ENCODE measurements at regions not wholly inside any gene's neighbourhood (a gene's known extent, or its start where the extent isn't known, plus 50 kb on each side); places are given as distances from the start of the nearest gene placed in this dataset.
"Not testable (repeated sequence)": the region's sequence is repeated elsewhere in the genome, so short reads cannot be mapped to it uniquely, and the experiment has no call there.

DNA sequence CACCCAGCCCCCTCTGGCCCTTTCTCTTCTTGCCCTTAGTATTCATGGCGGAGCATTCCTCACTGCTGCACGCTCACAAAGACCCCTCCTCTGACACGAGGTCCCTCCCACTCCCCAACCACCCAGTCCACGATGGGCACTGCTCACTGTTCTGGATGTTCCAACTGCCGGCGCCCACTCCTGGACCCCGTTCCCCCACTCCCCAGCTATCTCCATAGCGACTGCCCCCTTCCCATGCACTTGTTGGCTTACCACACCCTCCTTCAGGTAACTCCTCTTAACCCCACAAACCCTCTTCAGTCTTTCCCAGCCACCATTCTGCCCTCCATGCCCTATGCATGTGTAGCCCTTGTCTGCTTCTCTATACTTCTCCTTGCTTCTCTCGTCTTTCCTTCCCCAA lies 961.5 kb upstream of the DEFB115 start:
- not testable (repeated sequence) for DNase-seq (ENCODE audit: low spot score)

DNA sequence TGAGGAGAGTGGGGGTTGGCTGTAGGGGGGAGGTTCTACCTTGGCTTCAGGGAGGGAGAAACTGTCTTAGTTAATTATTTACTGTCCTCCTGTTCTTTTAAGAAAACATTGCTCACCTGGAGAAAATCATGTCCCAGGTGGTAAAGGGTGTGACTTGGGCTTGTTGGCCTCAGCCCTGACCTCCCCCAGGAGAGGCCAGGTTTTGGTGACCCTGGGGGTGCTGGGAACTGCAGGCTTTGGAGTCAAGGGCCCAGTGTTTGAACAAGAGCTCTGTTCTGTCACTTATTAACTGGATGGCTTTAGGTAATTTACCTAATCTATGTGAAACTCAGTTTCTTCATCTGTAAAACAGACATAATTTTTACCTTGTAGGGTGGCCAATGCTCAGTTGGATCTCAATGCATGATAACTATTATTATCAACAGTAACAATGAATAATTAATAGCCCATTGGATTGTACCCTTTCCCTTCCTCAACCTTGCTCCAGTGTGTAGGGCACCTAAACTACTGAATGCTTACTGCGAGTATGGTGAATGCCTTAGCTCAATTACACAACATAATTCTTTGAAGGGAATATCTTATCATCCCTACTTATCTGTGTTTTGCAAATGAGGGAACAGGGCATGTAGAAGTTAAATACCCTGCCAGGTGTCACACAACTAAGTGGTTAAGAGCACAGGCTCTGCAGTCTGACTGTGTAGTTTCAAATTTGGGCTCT lies 959.4 kb upstream of the DEFB115 start:
- DNase-seq (ENCODE audit: low spot score) = not testable (repeated sequence)

DNA sequence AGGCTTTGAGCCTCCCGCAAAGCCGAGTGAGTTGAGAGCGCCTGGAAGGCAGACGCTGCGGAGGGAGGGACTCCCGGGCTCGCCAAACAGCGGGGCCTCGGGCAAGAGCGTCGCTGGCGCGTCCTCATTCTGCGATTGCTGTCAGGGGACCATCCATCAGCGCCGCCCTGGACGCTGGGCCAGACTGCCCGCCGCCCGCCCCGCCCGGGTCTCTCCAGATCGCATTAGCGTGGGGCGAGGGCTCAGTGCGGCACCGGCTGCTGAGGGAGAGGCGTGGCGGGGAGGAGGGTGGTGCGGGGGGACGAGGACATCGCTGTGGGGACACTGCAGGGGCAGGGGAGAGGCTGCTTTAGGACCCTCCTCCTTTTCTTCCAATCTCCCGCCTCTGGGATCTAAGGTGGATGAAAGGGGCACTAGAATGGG lies 957.2 kb upstream of the DEFB115 start:
- not testable (repeated sequence) for DNase-seq (ENCODE audit: low spot score)

DNA sequence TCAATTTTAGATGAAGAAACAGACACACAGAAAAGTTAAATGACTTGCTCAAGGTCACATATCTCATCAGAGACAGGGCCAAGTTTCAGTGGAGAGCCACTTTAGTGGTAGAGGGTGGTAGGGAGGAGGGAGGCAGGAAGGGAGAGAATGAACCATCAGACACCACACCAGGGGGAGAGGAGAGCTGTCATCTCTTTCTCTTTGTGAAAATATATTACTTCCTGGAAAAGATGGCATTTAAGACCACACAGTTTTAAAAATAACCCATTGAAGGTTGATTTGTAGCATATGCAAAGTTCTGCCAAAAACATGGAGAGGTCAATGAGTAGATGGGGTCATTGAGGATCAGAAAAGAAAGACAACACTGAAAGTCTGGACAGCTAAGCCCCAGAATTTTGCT lies 954.7 kb upstream of the DEFB115 start:
- not testable (repeated sequence) for DNase-seq (ENCODE audit: low spot score)

DNA sequence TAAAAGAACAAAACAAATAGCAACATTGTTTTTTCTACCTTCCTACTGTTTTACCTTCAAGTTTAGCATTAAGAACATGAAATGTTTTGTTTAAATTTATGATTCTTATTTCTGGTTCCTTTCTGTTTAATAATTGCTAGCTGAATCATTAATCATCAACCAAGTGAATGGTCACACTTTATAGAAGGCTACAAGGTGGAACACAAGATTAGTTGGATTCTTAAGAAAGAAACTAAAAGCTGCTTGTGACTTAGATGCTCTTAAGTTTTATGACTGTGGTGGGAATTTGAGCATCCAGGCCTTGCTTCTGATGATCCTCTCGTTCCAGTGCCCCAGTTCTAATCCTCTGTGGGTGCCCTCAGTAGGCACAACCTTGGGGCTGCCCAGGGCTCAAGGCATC lies 947.5 kb upstream of the DEFB115 start:
- DNase-seq (ENCODE audit: low spot score) = not testable (repeated sequence)

DNA sequence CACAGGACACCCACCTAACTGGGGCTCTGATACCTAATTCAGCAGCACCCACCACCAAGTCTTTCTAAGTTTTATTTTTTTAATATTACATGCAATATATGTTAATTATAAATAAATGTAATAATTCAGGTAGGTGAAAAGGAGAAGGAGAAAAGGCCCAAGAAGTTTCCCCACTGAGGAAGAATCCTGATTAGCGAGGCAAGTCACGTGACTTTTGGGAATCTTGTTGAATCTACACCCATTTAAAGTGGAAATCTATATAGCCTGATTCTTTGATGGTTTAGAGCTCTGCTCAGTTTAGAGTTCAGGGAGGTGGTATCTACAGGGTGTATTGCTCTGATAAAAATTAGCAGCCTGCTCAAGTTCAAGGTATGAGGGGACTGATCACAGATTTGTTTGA lies 947.1 kb upstream of the DEFB115 start:
- DNase-seq (ENCODE audit: low spot score) = not testable (repeated sequence)

DNA sequence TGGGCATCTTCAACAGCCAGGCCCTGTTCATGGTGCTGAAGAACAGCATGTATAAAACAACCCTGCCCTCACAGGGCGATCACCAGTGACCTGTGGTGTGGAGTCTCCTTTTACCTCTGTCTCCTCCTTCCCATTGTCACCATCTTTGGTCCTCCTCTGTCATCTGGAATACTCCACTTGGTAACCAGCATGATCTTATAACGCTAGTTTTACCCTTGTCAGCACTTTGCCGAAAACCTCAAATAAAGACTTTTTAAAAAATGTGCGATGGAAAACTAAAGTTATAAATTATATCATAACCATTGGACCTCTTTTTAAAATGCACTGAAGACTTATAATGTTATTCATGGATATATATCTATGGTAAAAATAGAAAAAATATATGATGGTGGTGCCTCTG lies 945.2 kb upstream of the DEFB115 start:
- not testable (repeated sequence) for DNase-seq (ENCODE audit: low spot score)

DNA sequence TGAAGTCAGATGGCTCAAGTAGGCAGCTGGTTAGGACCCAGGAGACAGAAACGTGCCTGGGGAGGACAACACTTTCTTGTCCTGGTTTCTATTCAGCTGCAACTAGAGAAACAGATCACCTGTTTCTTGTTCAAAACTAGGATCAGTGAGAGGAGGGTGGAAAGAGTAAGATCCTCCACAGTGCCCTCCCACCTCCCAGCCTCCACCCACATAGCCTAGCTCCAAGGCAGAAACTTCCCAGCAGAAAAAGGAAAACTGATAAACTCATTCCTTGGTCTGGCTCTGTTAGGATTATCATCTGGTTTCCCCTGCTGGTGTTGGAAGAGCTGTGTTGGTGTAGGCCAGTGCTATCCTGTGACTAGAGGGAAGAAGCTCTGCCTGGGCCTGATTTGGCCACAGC lies 943.8 kb upstream of the DEFB115 start:
- DNase-seq (ENCODE audit: low spot score) = not testable (repeated sequence)

DNA sequence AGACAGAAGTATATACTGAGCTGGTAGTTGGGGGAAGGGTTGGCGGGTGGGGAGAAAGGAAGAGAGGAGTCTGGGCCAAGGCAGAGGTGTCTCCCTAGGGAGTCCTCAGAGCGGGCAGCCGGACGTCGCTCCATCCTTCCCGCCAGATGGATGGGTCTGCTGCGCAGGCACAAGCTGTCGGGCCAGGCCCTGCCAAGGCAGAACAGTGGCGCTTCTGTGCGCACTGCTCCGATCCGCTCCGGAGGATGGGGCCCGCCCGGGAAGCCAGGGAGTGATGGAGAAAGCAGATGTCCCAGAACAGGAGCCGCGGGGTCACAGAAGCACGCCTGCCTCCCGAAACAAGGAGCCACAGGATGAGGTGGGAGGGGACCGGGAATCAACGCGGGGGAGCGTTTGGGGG lies 941.4 kb upstream of the DEFB115 start:
- DNase-seq (ENCODE audit: low spot score) = not testable (repeated sequence)

DNA sequence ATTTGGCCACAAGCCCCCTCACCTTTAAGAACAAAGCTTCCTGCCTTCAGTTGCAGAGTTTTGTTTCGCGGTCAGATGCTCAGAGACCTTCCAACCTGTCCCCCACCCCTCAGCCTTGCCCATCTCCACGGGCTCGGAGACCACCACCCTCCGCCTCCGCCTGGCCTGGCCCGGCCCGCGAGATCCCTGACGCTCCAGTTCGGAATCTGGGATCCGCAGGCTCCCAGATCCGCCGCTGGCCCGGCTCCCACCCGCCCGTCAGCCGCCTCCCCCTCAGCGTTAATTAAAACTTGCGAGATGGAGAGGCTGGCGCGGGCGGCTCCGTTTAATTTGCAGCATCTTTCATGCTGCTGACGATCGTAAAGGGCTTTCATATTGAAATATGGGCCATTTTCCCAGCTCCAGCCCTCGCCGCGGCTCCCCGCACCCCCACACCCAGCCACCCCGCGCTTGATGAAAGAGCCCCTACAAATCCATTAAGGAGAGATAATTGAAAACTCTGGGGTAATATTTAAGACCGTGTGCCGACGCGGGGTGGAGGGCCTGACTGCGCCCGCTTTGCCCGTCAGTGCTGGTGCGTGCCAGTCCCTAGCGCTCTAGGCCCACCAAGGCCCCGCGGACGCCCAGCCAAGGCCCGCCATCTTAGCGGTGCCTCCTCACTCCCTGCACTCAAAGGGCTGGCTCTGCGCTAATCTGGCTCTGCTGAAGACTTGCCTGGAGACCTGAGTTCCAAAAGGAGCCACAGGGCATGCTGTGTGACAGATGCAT lies 940.7 kb upstream of the DEFB115 start:
- not testable (repeated sequence) for DNase-seq (ENCODE audit: low spot score)

DNA sequence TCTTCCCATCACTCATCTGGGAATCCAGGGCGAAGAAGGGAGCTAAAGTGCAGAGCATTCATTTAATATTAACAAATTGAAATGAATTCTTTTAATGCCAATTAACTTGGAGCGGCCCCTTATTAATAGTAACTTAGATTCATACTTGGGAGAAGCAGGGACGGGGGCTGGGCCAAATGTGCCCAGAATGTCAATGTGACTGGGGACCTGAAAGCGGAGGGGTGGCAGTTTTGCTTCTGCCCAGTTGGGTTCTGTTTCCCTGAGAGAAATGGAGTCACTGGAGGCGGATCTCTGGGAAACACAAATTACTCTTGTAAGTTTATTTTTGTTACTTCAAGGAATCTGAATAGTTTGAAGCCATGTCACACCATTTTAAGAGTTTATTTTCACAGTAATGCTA lies 923.7 kb upstream of the DEFB115 start:
- DNase-seq (ENCODE audit: low spot score) = not testable (repeated sequence)

DNA sequence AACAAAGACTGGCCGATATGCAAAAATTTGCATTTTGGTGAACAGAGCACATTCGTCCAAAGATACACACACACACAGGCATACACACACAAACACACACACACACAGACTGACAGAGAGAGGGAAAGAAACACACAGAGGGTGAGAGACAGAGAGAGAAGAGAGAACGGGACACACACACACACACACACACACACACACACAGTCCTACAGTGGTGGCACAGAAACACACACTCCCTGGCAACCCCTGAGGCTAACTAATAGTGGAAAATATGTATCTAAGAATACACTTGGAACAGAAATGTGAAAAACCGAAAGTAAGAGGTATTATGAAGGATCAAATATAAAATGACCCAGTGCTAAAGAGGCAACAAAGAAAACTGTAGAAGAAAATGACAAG lies 919.9 kb upstream of the DEFB115 start:
- DNase-seq (ENCODE audit: low spot score) = not testable (repeated sequence)

DNA sequence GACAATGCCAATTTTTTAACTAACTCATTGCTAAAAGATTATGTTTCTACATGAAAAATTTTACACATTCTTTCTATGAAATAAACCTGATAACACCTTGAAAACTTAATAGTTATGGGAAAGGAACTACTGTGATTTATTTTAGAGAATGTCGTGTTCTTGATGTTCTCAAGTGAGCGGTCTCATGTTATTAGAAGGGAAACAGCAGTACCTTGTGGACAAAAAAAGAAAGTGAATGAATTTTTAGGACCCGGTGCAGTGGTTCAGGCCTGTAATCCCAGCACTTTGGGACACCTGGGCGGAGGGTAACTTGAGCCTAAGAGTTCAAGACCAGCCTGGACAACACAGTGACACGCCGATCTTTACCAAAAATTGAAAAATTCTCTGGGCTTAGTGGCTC lies 908.5 kb upstream of the DEFB115 start:
- DNase-seq (ENCODE audit: low spot score) = not testable (repeated sequence)

DNA sequence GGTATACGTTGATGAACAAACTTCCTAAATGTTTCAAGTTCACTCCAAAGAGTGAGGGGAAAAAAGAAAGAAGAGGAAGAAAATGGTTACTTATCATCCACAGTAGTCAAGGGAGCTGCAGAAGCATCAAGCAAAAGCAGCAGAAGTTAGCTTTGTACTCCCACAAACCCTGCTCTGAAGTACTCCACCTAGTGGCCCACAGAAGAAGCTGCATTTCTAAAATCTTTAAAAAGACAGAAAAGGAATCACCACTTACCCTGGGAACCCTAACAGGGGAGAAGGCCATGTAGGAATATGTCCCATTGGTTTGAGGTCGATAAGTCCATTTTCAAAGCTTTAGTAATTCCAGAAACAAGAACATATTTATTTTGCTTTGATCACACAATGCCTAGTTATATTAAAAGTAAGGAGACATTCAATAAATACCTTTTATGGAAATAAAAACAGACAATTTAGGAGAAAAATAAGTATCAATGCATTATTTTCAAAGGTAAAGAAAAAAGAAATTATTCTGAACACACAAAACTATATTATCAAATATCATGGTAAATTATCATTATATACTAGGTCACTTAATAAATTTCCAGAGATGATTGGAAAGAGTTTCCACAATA lies 900.5 kb upstream of the DEFB115 start:
- DNase-seq (ENCODE audit: low spot score) = not testable (repeated sequence)

DNA sequence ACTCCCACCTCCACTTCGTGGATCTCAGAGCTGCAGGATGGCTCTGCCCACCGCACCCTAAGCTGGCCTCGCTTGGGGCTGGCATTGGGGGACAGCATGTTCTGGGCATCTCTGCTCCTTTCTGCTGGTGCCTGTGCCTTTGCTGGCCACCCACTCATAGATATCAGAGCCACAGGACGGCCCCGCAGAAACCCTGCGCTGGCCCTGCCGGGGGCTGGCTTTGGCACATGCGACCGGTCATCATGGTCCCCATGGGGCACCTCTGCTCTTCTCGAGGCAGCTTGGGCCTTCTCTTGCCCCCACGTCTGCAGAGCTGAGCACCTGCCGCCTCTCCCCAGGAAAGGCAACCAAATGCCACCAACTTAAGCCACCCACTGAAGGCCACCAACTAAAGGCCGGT lies 895.7 kb upstream of the DEFB115 start:
- not testable (repeated sequence) for DNase-seq (ENCODE audit: low spot score)

DNA sequence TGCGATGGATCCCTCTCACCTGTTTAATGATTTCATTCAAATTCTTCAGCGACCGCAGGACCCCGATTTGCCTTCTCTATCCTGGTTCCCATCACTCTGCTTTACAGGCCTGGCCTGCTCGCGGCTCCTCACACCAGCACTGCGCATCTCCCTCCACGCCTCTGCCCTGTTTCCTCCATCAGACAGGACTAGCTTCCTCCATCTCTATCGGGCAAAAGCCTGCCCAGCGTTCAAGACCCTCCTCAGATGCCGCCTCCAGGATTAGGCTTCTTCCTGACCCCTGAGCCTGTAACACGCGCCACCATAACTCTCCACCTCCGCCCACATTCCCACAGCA lies 881.1 kb upstream of the DEFB115 start:
- not testable (repeated sequence) for DNase-seq (ENCODE audit: low spot score)

DNA sequence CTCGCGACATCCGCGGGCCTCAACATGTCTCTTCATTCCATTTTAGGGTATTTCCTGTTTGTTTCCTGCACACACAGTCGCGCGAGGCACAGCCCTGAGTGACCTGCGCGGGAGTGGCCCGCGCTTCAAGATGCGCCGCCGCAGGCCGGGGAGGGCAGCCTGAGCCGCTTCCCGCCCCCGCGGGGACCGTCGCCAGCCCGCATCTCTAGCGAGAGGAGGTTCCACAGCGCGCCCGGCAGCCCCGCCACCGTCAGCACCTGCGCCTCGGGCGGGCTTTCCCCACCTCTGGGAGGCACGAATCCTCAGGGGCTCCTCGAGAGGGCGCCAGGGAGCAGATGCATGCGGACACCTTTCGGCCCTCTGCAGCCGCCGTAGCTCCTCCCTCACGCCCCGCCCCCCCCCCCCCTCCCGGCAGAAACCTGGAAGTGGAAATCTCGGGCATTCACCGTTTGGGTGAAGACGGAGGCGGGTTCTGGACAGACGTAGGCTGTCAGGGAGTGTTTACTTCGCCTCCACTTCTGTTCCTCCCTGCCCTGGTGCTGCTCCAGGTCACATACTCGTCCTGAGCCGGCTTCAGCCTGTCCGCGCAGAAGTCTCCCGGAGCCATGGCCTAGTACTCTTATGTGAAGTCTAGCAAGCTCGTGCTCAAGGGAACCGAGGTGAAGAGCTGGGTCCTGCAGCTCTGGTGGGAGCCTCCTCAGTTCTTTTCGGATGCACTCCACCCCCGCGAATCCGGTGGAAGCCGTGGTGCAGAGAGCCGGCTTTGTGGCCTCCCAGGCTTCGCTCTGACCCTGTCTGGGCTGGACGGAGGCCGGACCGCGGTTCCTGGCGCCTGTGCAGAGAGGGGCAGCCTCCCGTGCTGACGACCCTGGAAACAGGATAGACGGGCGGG lies 880.5 kb upstream of the DEFB115 start:
- peak; percentile 91 for DNase-seq (ENCODE audit: low spot score)

DNA sequence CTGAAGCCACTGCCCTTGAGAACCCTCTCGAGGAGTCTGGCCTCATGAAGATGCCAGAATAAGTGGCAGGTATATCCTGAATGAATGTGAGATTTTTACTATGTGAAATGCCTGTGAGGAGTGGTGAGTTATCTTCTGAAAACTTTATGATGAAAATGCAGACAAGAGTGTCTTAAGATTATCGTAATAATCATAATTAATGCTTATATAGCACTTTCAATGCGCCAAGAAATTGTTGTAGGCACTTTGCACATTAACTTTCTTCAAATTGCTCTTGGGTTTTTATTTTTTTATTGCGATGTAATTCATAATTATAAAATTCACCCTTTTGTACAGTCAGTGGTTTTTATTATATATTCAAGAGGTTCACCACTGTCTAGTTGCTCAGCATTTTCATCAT lies 879.1 kb upstream of the DEFB115 start:
- not testable (repeated sequence) for DNase-seq (ENCODE audit: low spot score)

DNA sequence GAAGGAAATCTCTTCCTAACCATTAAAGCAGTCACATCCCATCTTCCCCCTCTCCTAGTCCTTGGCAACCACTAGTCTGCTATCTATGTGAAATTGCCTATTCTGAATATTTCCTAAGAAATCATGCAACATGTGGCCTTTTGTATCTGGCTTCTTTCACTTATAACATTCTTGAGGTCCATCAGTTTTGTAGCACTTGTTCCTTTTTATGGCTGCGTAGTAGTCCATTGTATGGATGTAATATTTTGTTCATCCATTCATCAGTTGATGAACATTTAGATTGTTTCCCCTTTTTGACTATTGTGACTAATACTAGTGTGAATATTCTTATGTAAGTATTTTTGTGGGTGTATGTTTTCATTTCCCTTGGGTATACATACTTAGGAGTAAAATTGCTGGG lies 878.7 kb upstream of the DEFB115 start:
- not testable (repeated sequence) for DNase-seq (ENCODE audit: low spot score)

DNA sequence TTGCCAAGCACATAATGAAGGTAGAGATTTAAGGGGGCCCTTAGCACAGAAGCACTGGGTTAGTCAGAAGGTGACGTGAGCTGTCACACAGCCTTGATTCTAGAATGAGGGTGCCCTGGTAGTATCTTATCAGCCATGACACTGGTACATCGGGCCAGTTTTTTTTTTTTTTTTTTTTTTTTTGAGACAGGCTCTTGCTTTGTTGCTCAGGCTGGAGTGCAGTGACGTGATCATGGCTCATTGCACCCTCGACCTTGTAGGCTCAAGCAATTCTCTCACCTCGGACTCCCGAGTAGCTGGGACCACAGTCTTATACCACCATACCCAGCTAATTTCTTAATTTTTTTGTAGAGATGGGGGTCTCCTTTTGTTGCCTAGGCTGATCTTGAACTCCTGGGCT lies 872.6 kb upstream of the DEFB115 start:
- DNase-seq (ENCODE audit: low spot score) = not testable (repeated sequence)

DNA sequence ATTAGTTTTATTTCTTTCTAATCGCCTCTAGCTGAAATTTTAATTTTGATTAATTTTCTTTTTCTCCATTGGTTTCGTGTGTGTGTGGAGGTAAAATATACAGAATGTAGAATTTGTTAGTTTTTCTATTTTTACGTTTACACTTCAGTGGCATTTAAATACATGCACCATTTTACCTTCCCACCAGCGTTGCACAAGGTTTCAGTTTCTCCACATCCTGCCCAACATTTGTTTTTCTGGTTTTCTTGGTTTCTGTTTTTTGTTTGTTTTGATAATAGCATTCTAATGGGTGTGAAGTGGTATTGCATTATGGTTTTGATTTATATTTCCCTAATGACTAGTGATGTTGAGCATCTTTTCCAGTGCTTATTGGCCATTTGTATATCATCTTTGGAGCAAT lies 871.4 kb upstream of the DEFB115 start:
- DNase-seq (ENCODE audit: low spot score) = not testable (repeated sequence)

DNA sequence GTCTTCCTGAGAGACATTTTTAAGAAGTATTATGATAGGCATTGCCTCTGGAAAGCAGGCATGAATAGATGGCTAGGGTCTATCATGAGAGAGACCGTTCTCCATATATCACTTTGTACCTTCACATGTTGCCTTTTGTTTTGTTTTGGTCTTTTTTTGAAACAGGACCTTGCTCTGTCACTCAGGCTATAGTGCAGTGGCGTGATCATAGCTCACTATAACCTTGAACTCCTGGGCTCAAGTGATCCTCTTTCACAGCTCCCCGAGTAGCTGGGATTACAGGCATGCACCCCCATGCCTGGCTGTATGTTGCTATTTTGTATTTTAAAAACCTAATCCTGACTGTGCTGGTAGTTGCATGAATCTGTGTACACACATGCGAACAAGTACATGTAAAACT lies 869.6 kb upstream of the DEFB115 start:
- DNase-seq (ENCODE audit: low spot score) = not testable (repeated sequence)
